GM23338 (cell line): ENCODE measurements at regions not wholly inside any gene's neighbourhood (a gene's known extent, or its start where the extent isn't known, plus 50 kb on each side); places are given as distances from the start of the nearest gene placed in this dataset.

ENCODE experiments used
- ATAC-seq: fragments of 200-7000 bp; cut with Tn5 transposase; 3 replicates; pipeline ENCODE4 v1.9.1; 2020
- DNase-seq: peaks from one replicate; pipeline ENCODE4 v3.0.0-alpha.2; 2015; ENCODE audit warnings: low spot score
- H2AFZ ChIP-seq: fragments of 200-600 bp; sonication (generic); 2 replicates; pipeline ENCODE4 v1.8.0; 2016; ENCODE audit warnings: antibody characterized with exemption, mild to moderate bottlenecking, moderate library complexity
- H3F3A ChIP-seq: fragments of 200-600 bp; sonication (generic); replicated peaks from 2 replicates; pipeline ENCODE4 v1.8.0; 2017; ENCODE audit warnings: antibody characterized with exemption, mixed run types, low read depth
- H3K27ac ChIP-seq: fragments of 200-600 bp; sonication (generic); 2 replicates; pipeline ENCODE4 v1.6.1; 2016; ENCODE audit warnings: low read depth
- H3K27me3 ChIP-seq: fragments of 200-600 bp; sonication (generic); 2 replicates; pipeline ENCODE4 v1.8.0; 2016; ENCODE audit warnings: mild to moderate bottlenecking, mixed run types, moderate library complexity; ENCODE audit not compliant: insufficient read depth
- H3K36me3 ChIP-seq: fragments of 200-600 bp; sonication (generic); 2 replicates; pipeline ENCODE4 v1.8.0; 2016; ENCODE audit warnings: mild to moderate bottlenecking; ENCODE audit not compliant: insufficient read depth
- H3K4me1 ChIP-seq: fragments of 200-600 bp; sonication (generic); 2 replicates; pipeline ENCODE4 v1.8.0; 2016; ENCODE audit warnings: mild to moderate bottlenecking, moderate library complexity; ENCODE audit not compliant: insufficient read depth
- H3K4me2 ChIP-seq: fragments of 200-600 bp; sonication (generic); 2 replicates; pipeline ENCODE4 v1.7.1; 2017; ENCODE audit warnings: mixed run types
- H3K4me3 ChIP-seq: fragments of 200-600 bp; sonication (generic); 2 replicates; pipeline ENCODE4 v1.6.1; 2016; ENCODE audit warnings: mixed run types
- H3K79me2 ChIP-seq: fragments of 200-600 bp; sonication (generic); replicated peaks from 2 replicates; pipeline ENCODE4 v1.8.0; 2017; ENCODE audit warnings: mild to moderate bottlenecking; ENCODE audit not compliant: insufficient read depth
- H3K9me2 ChIP-seq: fragments of 200-600 bp; sonication (generic); 2 replicates; pipeline ENCODE4 v1.8.0; 2017; ENCODE audit not compliant: insufficient read depth
- H4K20me1 ChIP-seq: fragments of 200-600 bp; sonication (generic); replicated peaks from 2 replicates; pipeline ENCODE4 v1.8.0; 2017; ENCODE audit warnings: mild to moderate bottlenecking; ENCODE audit not compliant: insufficient read depth
- H3K27ac Mint-ChIP-seq: 2 replicates; pipeline ENCODE4 v1.8.0; 2020; ENCODE audit warnings: inconsistent platforms, mild to moderate bottlenecking, moderate library complexity, mixed read lengths
- H3K27me3 Mint-ChIP-seq: 3 replicates; pipeline ENCODE4 v1.8.0; 2022; ENCODE audit warnings: low read depth, mild to moderate bottlenecking, moderate library complexity, mixed read lengths, inconsistent platforms; ENCODE audit not compliant: insufficient read depth, poor library complexity
- H3K36me3 Mint-ChIP-seq: 3 replicates; pipeline ENCODE4 v1.8.0; 2021; ENCODE audit warnings: low read depth, mild to moderate bottlenecking, inconsistent platforms, moderate library complexity, mixed read lengths
- H3K4me1 Mint-ChIP-seq: 3 replicates; pipeline ENCODE4 v1.8.0; 2020; ENCODE audit warnings: mild to moderate bottlenecking, inconsistent platforms, mixed read lengths
- H3K4me3 Mint-ChIP-seq: 3 replicates; pipeline ENCODE4 v1.8.0; 2021; ENCODE audit warnings: moderate library complexity, mild to moderate bottlenecking, inconsistent platforms, mixed read lengths
- H3K9me3 Mint-ChIP-seq: 3 replicates; pipeline ENCODE4 v1.8.0; 2020; ENCODE audit warnings: moderate library complexity, mild to moderate bottlenecking, inconsistent platforms, mixed read lengths
- CREB1 ChIP-seq: fragments of 250-450 bp; sonication (Bioruptor Pico); IDR thresholded peaks from 2 replicates; pipeline ENCODE4 v1.5.0; 2020; ENCODE audit warnings: low read depth, mild to moderate bottlenecking, moderate library complexity
- EZH2 ChIP-seq: fragments of 200-600 bp; sonication (generic); IDR thresholded peaks from one replicate; pipeline ENCODE4 v1.8.0; 2017; ENCODE audit warnings: antibody characterized with exemption, mild to moderate bottlenecking, low read depth; ENCODE audit not compliant: unreplicated experiment
- EZH2phosphoT487 ChIP-seq: fragments of 200-600 bp; sonication (generic); IDR thresholded peaks from one replicate; pipeline ENCODE4 v1.8.1; 2018; ENCODE audit warnings: antibody characterized with exemption; ENCODE audit not compliant: unreplicated experiment
- JUNB ChIP-seq: IDR thresholded peaks from one replicate; pipeline ENCODE4 v1.6.1; 2016; ENCODE audit warnings: antibody characterized with exemption; ENCODE audit not compliant: unreplicated experiment
- NANOG ChIP-seq: IDR thresholded peaks from 2 replicates; pipeline ENCODE4 v1.6.1; 2016; ENCODE audit warnings: antibody characterized with exemption, borderline replicate concordance
- POLR2AphosphoS5 ChIP-seq: IDR thresholded peaks from 2 replicates; pipeline ENCODE4 v1.6.1; 2016; ENCODE audit warnings: antibody characterized with exemption, low read depth
- STAT1 ChIP-seq: IDR thresholded peaks from one replicate; pipeline ENCODE4 v1.6.1; 2016; ENCODE audit warnings: antibody characterized with exemption; ENCODE audit not compliant: unreplicated experiment
- ZNF114 ChIP-seq: fragments of 250-450 bp; sonication (Bioruptor Pico); IDR thresholded peaks from 2 replicates; pipeline ENCODE4 v1.5.0; 2020; ENCODE audit warnings: mild to moderate bottlenecking, moderate library complexity
- ZNF331 ChIP-seq: fragments of 250-450 bp; sonication (Bioruptor Pico); IDR thresholded peaks from 2 replicates; pipeline ENCODE4 v1.5.0; 2020; ENCODE audit warnings: low read depth, mild to moderate bottlenecking, moderate library complexity
- TF ChIP-seq, protein P1 (sequence below), 2 experiments: fragments of 200-600 bp in 1 of 2; sonication (generic) in 1 of 2; conservative IDR thresholded peaks; 2 replicates each; pipeline versions ENCODE4 v1.5.1 to v1.6.1; 2016 to 2017; ENCODE audit warnings: antibody characterized with exemption in 2 of 2, low read depth in 2 of 2, mild to moderate bottlenecking in 2 of 2, moderate library complexity in 1 of 2
- TF ChIP-seq, protein P2 (sequence below): IDR thresholded peaks from one replicate; pipeline ENCODE4 v1.6.1; 2018; ENCODE audit warnings: antibody characterized with exemption; ENCODE audit not compliant: unreplicated experiment
- TF ChIP-seq, protein P3 (sequence below): fragments of 250-450 bp; sonication (Bioruptor Pico); IDR thresholded peaks from 2 replicates; pipeline ENCODE4 v1.5.0; 2020; ENCODE audit warnings: mild to moderate bottlenecking, moderate library complexity
- TF ChIP-seq, protein P4 (sequence below): IDR thresholded peaks from 2 replicates; pipeline ENCODE4 v1.6.1; 2016; ENCODE audit warnings: antibody characterized with exemption

DNA sequence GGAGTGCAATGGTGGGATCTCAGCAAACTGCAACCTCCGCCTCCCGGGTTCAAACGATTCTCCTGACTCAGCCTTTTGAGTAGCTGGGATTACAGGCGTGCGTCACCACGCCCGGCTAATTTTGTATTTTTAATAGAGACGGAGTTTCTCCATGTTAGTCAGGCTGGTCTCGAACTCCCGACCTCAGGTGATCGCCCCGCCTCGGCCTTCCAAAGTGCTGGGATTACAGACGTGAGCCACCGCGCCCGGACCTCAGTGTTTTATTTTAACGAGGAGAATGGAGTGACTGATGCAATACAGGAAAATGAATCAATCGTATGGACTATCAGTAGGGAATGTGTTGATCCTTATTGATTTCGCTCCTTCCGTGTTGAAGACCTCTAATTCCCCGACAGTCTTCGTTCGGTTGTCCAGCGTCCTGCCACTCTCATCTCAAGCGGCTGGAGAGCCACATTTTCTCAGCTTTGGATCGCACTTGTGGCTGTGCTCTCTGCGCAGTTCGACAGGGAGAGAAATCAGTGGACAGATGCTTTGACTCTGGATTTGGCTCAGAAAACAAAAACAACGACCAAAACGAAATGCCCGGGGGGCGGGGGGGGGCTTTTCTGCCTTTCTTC is 166.2 kb downstream of the TRIM27 start:
- peak overlapping the region; percentile 84 for H3K4me3 Mint-ChIP-seq
- DNase-seq (peak; percentile 69), ATAC-seq (peak; percentile 69)
- H3K4me1 Mint-ChIP-seq, result no peaks in the 10 kb centered on the region; the same call in 2 of the 3 replicates
- H2AFZ ChIP-seq, result peak overlapping the region; percentile 52
- no peaks in the 10 kb centered on the region for H3K36me3 Mint-ChIP-seq
- H3K4me1 ChIP-seq, result peaks cover 4% of the 10 kb centered on the region; the same call in 1 of the 2 replicates
- H3K79me2 ChIP-seq, result no peaks in the 10 kb centered on the region
- peak overlapping the region; percentile 67 for H3K4me3 ChIP-seq
- H3K27ac ChIP-seq, result peak overlapping the region; percentile 46
- peaks cover 17% of the 10 kb centered on the region; the same call in 1 of the 2 replicates for H3F3A ChIP-seq
- peaks cover 37% of the 10 kb centered on the region for H3K27me3 Mint-ChIP-seq
- H3K27me3 ChIP-seq, result peaks cover 53% of the 10 kb centered on the region
- TF ChIP-seq STAT1 (no peak), NANOG (no peak), EZH2phosphoT487 (no peak), ZNF331 (CRISPR knock-in tag) (no peak), POLR2AphosphoS5 (no peak; the same call in 1 of the 2 replicates), JUNB (no peak), CREB1 (CRISPR knock-in tag) (no peak), EZH2 (no peak), ZNF114 (CRISPR knock-in tag) (no peak)
- TF ChIP-seq, protein P1, sequence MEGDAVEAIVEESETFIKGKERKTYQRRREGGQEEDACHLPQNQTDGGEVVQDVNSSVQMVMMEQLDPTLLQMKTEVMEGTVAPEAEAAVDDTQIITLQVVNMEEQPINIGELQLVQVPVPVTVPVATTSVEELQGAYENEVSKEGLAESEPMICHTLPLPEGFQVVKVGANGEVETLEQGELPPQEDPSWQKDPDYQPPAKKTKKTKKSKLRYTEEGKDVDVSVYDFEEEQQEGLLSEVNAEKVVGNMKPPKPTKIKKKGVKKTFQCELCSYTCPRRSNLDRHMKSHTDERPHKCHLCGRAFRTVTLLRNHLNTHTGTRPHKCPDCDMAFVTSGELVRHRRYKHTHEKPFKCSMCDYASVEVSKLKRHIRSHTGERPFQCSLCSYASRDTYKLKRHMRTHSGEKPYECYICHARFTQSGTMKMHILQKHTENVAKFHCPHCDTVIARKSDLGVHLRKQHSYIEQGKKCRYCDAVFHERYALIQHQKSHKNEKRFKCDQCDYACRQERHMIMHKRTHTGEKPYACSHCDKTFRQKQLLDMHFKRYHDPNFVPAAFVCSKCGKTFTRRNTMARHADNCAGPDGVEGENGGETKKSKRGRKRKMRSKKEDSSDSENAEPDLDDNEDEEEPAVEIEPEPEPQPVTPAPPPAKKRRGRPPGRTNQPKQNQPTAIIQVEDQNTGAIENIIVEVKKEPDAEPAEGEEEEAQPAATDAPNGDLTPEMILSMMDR (conservative IDR thresholded peaks at IDR 0.05; ENCODE audit: low read depth in 2 of 2), result no peak
- TF ChIP-seq, protein P2, sequence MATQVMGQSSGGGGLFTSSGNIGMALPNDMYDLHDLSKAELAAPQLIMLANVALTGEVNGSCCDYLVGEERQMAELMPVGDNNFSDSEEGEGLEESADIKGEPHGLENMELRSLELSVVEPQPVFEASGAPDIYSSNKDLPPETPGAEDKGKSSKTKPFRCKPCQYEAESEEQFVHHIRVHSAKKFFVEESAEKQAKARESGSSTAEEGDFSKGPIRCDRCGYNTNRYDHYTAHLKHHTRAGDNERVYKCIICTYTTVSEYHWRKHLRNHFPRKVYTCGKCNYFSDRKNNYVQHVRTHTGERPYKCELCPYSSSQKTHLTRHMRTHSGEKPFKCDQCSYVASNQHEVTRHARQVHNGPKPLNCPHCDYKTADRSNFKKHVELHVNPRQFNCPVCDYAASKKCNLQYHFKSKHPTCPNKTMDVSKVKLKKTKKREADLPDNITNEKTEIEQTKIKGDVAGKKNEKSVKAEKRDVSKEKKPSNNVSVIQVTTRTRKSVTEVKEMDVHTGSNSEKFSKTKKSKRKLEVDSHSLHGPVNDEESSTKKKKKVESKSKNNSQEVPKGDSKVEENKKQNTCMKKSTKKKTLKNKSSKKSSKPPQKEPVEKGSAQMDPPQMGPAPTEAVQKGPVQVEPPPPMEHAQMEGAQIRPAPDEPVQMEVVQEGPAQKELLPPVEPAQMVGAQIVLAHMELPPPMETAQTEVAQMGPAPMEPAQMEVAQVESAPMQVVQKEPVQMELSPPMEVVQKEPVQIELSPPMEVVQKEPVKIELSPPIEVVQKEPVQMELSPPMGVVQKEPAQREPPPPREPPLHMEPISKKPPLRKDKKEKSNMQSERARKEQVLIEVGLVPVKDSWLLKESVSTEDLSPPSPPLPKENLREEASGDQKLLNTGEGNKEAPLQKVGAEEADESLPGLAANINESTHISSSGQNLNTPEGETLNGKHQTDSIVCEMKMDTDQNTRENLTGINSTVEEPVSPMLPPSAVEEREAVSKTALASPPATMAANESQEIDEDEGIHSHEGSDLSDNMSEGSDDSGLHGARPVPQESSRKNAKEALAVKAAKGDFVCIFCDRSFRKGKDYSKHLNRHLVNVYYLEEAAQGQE, result no peak
- TF ChIP-seq, protein P3, sequence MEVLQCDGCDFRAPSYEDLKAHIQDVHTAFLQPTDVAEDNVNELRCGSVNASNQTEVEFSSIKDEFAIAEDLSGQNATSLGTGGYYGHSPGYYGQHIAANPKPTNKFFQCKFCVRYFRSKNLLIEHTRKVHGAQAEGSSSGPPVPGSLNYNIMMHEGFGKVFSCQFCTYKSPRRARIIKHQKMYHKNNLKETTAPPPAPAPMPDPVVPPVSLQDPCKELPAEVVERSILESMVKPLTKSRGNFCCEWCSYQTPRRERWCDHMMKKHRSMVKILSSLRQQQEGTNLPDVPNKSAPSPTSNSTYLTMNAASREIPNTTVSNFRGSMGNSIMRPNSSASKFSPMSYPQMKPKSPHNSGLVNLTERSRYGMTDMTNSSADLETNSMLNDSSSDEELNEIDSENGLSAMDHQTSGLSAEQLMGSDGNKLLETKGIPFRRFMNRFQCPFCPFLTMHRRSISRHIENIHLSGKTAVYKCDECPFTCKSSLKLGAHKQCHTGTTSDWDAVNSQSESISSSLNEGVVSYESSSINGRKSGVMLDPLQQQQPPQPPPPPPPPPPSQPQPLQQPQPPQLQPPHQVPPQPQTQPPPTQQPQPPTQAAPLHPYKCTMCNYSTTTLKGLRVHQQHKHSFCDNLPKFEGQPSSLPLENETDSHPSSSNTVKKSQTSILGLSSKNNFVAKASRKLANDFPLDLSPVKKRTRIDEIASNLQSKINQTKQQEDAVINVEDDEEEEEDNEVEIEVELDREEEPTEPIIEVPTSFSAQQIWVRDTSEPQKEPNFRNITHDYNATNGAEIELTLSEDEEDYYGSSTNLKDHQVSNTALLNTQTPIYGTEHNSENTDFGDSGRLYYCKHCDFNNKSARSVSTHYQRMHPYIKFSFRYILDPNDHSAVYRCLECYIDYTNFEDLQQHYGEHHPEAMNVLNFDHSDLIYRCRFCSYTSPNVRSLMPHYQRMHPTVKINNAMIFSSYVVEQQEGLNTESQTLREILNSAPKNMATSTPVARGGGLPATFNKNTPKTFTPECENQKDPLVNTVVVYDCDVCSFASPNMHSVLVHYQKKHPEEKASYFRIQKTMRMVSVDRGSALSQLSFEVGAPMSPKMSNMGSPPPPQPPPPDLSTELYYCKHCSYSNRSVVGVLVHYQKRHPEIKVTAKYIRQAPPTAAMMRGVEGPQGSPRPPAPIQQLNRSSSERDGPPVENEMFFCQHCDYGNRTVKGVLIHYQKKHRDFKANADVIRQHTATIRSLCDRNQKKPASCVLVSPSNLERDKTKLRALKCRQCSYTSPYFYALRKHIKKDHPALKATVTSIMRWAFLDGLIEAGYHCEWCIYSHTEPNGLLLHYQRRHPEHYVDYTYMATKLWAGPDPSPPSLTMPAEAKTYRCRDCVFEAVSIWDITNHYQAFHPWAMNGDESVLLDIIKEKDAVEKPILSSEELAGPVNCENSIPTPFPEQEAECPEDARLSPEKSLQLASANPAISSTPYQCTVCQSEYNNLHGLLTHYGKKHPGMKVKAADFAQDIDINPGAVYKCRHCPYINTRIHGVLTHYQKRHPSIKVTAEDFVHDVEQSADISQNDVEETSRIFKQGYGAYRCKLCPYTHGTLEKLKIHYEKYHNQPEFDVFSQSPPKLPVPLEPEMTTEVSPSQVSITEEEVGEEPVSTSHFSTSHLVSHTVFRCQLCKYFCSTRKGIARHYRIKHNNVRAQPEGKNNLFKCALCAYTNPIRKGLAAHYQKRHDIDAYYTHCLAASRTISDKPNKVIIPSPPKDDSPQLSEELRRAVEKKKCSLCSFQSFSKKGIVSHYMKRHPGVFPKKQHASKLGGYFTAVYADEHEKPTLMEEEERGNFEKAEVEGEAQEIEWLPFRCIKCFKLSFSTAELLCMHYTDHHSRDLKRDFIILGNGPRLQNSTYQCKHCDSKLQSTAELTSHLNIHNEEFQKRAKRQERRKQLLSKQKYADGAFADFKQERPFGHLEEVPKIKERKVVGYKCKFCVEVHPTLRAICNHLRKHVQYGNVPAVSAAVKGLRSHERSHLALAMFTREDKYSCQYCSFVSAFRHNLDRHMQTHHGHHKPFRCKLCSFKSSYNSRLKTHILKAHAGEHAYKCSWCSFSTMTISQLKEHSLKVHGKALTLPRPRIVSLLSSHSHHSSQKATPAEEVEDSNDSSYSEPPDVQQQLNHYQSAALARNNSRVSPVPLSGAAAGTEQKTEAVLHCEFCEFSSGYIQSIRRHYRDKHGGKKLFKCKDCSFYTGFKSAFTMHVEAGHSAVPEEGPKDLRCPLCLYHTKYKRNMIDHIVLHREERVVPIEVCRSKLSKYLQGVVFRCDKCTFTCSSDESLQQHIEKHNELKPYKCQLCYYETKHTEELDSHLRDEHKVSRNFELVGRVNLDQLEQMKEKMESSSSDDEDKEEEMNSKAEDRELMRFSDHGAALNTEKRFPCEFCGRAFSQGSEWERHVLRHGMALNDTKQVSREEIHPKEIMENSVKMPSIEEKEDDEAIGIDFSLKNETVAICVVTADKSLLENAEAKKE (CRISPR knock-in tag), result no peak
- TF ChIP-seq, protein P4, sequence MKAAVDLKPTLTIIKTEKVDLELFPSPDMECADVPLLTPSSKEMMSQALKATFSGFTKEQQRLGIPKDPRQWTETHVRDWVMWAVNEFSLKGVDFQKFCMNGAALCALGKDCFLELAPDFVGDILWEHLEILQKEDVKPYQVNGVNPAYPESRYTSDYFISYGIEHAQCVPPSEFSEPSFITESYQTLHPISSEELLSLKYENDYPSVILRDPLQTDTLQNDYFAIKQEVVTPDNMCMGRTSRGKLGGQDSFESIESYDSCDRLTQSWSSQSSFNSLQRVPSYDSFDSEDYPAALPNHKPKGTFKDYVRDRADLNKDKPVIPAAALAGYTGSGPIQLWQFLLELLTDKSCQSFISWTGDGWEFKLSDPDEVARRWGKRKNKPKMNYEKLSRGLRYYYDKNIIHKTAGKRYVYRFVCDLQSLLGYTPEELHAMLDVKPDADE, result no peak
- H3K4me2 ChIP-seq, result peak overlapping the region; percentile 77
- no peaks in the 10 kb centered on the region for H3K36me3 ChIP-seq
- H3K9me3 Mint-ChIP-seq, result no peaks in the 10 kb centered on the region; the same call in 2 of the 3 replicates
- no peaks in the 10 kb centered on the region for H4K20me1 ChIP-seq
- H3K9me2 ChIP-seq, result no peaks in the 10 kb centered on the region
- peak overlapping the region; percentile 95 for H3K27ac Mint-ChIP-seq
